SK-N-SH treated with all-trans-retinoic acid at 6 μM for 48 hours (cell line): ENCODE measurements at regions not wholly inside any gene's neighbourhood (a gene's known extent, or its start where the extent isn't known, plus 50 kb on each side); places are given as distances from the start of the nearest gene placed in this dataset.

Source experiments
- ATAC-seq: fragments of 200-7000 bp; cut with Tn5 transposase; 3 replicates; pipeline ENCODE4 v1.9.1; 2020; ENCODE audit warnings: mild to moderate bottlenecking, moderate library complexity
- ARNTL ChIP-seq: fragments of 450-650 bp; formaldehyde crosslinking; IDR thresholded peaks from 2 replicates; pipeline ENCODE4 v1.5.0; 2020; ENCODE audit warnings: low read depth, mild to moderate bottlenecking, moderate library complexity, borderline replicate concordance
- BACH2 ChIP-seq: fragments of 250-450 bp; sonication (Bioruptor Pico); IDR thresholded peaks from 2 replicates; pipeline ENCODE4 v1.9.0; 2021; ENCODE audit warnings: mild to moderate bottlenecking, borderline replicate concordance
- CSDC2 ChIP-seq: fragments of 250-450 bp; sonication (Bioruptor Pico); IDR thresholded peaks from 2 replicates; pipeline ENCODE4 v1.5.0; 2020; ENCODE audit warnings: mild to moderate bottlenecking, moderate library complexity
- ESRRG ChIP-seq: fragments of 250-450 bp; sonication (Bioruptor Pico); IDR thresholded peaks from 2 replicates; pipeline ENCODE4 v1.6.1; 2021; ENCODE audit warnings: mild to moderate bottlenecking
- GLIS3 ChIP-seq: fragments of 250-450 bp; sonication (Bioruptor Pico); IDR thresholded peaks from 2 replicates; pipeline ENCODE4 v1.5.0; 2020; ENCODE audit warnings: mild to moderate bottlenecking, moderate library complexity
- ISL1 ChIP-seq: fragments of 250-450 bp; sonication (Bioruptor Pico); IDR thresholded peaks from 2 replicates; pipeline ENCODE4 v2.1.2; 2022; ENCODE audit warnings: mild to moderate bottlenecking, moderate library complexity
- OSR1 ChIP-seq: fragments of 250-450 bp; sonication (Bioruptor Pico); IDR thresholded peaks from 2 replicates; pipeline ENCODE4 v1.8.0; 2022; ENCODE audit warnings: moderate library complexity, mild to moderate bottlenecking, inconsistent platforms
- PPARA ChIP-seq: fragments of 250-450 bp; sonication (Bioruptor Pico); IDR thresholded peaks from 2 replicates; pipeline ENCODE4 v1.5.0; 2020; ENCODE audit warnings: mild to moderate bottlenecking, borderline replicate concordance
- RARB ChIP-seq: fragments of 250-450 bp; sonication (Bioruptor Pico); IDR thresholded peaks from 2 replicates; pipeline ENCODE4 v1.8.0; 2021; ENCODE audit warnings: mild to moderate bottlenecking, moderate library complexity
- SNAI2 ChIP-seq: fragments of 250-450 bp; sonication (Bioruptor Pico); IDR thresholded peaks from 2 replicates; pipeline ENCODE4 v1.5.0; 2020; ENCODE audit warnings: mild to moderate bottlenecking, moderate library complexity
- TCF4 ChIP-seq: fragments of 250-450 bp; sonication (Bioruptor Pico); IDR thresholded peaks from 2 replicates; pipeline ENCODE4 v1.8.0; 2021; ENCODE audit warnings: mild to moderate bottlenecking, moderate library complexity, borderline replicate concordance
- TOX ChIP-seq: fragments of 250-450 bp; sonication (Bioruptor Pico); IDR thresholded peaks from 2 replicates; pipeline ENCODE4 v1.8.0; 2021; ENCODE audit warnings: mild to moderate bottlenecking, moderate library complexity, borderline replicate concordance
- ZC3H10 ChIP-seq: fragments of 250-450 bp; sonication (Bioruptor Pico); IDR thresholded peaks from 2 replicates; pipeline ENCODE4 v1.5.1; 2021; ENCODE audit warnings: mild to moderate bottlenecking, moderate library complexity
- ZFP3 ChIP-seq: fragments of 250-450 bp; sonication (Bioruptor Pico); IDR thresholded peaks from 2 replicates; pipeline ENCODE4 v1.5.0; 2020; ENCODE audit warnings: mild to moderate bottlenecking, moderate library complexity
- ZFP30 ChIP-seq: fragments of 450-650 bp; formaldehyde crosslinking; IDR thresholded peaks from 2 replicates; pipeline ENCODE4 v1.5.0; 2022; ENCODE audit warnings: mild to moderate bottlenecking, moderate library complexity
- ZNF565 ChIP-seq: fragments of 450-650 bp; formaldehyde crosslinking; conservative IDR thresholded peaks from 2 replicates; pipeline ENCODE4 v1.5.0; 2020; ENCODE audit warnings: low read depth, mild to moderate bottlenecking, moderate library complexity
- ZNF70 ChIP-seq: fragments of 450-650 bp; formaldehyde crosslinking; IDR thresholded peaks from 2 replicates; pipeline ENCODE4 v1.5.0; 2020; ENCODE audit warnings: mild to moderate bottlenecking, moderate library complexity
- ZNF8 ChIP-seq: fragments of 450-650 bp; formaldehyde crosslinking; IDR thresholded peaks from 2 replicates; pipeline ENCODE4 v1.5.0; 2020; ENCODE audit warnings: mild to moderate bottlenecking, moderate library complexity
- TF ChIP-seq, protein P1 (sequence below): fragments of 250-450 bp; sonication (Bioruptor Pico); IDR thresholded peaks from 2 replicates; pipeline ENCODE4 v1.5.1; 2021; ENCODE audit warnings: mild to moderate bottlenecking, moderate library complexity
- TF ChIP-seq, protein P2 (sequence below): fragments of 250-450 bp; sonication (Bioruptor Pico); IDR thresholded peaks from 2 replicates; pipeline ENCODE4 v1.5.1; 2020; ENCODE audit warnings: low read depth, mild to moderate bottlenecking, moderate library complexity
- TF ChIP-seq, protein P3 (sequence below): fragments of 250-450 bp; sonication (Bioruptor Pico); IDR thresholded peaks from 2 replicates; pipeline ENCODE4 v1.8.0; 2021; ENCODE audit warnings: low read depth, mild to moderate bottlenecking, moderate library complexity, borderline replicate concordance
- TF ChIP-seq, protein P4 (sequence below): fragments of 250-450 bp; sonication (Bioruptor Pico); IDR thresholded peaks from 2 replicates; pipeline ENCODE4 v1.5.0; 2020; ENCODE audit warnings: mild to moderate bottlenecking, moderate library complexity

DNA sequence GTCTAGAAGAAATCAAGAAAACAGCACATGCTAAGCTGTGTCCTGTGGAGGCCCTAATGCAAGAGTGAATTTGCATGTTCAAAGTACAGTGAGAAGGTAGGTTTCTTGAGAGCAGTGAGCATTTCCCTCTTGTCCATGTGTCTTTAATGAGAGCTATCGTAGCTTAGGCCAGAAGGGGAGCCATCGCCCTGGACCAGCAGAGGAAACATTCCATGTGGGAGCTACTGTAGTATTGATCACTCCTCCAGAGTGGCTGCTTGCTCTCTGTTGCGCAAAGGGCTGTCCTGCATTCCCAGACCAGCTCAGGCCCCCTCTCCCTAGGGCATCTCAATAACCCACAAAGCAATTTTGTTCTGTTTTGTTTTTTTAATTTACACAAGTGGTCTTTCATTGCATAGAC is 950.1 kb downstream of the CNTNAP5 start:
- no peak for ATAC-seq
- TF ChIP-seq ISL1 (no peak), ESRRG (CRISPR knock-in tag) (no peak), ZNF8 (CRISPR knock-in tag) (no peak), CSDC2 (no peak), RARB (CRISPR knock-in tag) (no peak), ZNF70 (CRISPR knock-in tag) (no peak), PPARA (CRISPR knock-in tag) (no peak), ZFP30 (no peak), SNAI2 (no peak), TCF4 (no peak), ZC3H10 (CRISPR knock-in tag) (no peak), OSR1 (CRISPR knock-in tag) (no peak), TOX (no peak), GLIS3 (no peak)
- TF ChIP-seq, protein P1, sequence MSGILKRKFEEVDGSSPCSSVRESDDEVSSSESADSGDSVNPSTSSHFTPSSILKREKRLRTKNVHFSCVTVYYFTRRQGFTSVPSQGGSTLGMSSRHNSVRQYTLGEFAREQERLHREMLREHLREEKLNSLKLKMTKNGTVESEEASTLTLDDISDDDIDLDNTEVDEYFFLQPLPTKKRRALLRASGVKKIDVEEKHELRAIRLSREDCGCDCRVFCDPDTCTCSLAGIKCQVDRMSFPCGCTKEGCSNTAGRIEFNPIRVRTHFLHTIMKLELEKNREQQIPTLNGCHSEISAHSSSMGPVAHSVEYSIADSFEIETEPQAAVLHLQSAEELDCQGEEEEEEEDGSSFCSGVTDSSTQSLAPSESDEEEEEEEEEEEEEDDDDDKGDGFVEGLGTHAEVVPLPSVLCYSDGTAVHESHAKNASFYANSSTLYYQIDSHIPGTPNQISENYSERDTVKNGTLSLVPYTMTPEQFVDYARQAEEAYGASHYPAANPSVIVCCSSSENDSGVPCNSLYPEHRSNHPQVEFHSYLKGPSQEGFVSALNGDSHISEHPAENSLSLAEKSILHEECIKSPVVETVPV: no peak
- TF ChIP-seq, protein P2, sequence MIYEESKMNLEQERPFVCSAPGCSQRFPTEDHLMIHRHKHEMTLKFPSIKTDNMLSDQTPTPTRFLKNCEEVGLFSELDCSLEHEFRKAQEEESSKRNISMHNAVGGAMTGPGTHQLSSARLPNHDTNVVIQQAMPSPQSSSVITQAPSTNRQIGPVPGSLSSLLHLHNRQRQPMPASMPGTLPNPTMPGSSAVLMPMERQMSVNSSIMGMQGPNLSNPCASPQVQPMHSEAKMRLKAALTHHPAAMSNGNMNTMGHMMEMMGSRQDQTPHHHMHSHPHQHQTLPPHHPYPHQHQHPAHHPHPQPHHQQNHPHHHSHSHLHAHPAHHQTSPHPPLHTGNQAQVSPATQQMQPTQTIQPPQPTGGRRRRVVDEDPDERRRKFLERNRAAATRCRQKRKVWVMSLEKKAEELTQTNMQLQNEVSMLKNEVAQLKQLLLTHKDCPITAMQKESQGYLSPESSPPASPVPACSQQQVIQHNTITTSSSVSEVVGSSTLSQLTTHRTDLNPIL (CRISPR knock-in tag): no peak
- TF ChIP-seq, protein P3, sequence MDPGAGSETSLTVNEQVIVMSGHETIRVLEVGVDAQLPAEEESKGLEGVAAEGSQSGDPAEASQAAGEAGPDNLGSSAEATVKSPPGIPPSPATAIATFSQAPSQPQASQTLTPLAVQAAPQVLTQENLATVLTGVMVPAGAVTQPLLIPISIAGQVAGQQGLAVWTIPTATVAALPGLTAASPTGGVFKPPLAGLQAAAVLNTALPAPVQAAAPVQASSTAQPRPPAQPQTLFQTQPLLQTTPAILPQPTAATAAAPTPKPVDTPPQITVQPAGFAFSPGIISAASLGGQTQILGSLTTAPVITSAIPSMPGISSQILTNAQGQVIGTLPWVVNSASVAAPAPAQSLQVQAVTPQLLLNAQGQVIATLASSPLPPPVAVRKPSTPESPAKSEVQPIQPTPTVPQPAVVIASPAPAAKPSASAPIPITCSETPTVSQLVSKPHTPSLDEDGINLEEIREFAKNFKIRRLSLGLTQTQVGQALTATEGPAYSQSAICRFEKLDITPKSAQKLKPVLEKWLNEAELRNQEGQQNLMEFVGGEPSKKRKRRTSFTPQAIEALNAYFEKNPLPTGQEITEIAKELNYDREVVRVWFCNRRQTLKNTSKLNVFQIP (CRISPR knock-in tag): no peak
- TF ChIP-seq, all 23 proteins: peak for 0

DNA sequence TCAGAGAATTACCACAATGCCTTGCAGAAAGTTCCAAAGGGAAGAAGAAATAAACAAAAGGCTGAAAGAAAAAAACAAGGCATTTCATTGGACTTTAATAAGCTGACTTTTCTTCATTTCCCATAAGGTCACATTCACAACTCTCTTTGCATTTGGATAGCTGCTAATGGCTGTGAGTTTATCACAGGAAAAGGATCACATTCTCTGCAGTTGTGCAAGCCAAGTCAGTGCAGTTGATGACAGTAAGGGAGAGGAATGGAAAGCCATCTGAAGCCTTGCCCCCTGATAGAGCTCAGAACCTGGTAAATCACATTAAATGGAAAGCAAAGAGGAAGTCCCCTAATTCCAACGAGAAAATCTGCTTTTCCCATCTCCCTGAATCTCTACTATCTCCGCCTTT is 950.6 kb downstream of the CNTNAP5 start:
- TF ChIP-seq, protein P3 (CRISPR knock-in tag): no peak
- TF ChIP-seq ESRRG (CRISPR knock-in tag) (no peak), ARNTL (no peak), ISL1 (no peak), ZNF565 (CRISPR knock-in tag) (no peak), RARB (CRISPR knock-in tag) (no peak), OSR1 (CRISPR knock-in tag) (no peak), ZC3H10 (CRISPR knock-in tag) (no peak), BACH2 (CRISPR knock-in tag) (no peak), ZFP30 (no peak), CSDC2 (no peak), SNAI2 (no peak), ZNF8 (CRISPR knock-in tag) (no peak), ZNF70 (CRISPR knock-in tag) (no peak), ZFP3 (CRISPR knock-in tag) (no peak)
- TF ChIP-seq, protein P2 (CRISPR knock-in tag): no peak
- TF ChIP-seq, protein P4, sequence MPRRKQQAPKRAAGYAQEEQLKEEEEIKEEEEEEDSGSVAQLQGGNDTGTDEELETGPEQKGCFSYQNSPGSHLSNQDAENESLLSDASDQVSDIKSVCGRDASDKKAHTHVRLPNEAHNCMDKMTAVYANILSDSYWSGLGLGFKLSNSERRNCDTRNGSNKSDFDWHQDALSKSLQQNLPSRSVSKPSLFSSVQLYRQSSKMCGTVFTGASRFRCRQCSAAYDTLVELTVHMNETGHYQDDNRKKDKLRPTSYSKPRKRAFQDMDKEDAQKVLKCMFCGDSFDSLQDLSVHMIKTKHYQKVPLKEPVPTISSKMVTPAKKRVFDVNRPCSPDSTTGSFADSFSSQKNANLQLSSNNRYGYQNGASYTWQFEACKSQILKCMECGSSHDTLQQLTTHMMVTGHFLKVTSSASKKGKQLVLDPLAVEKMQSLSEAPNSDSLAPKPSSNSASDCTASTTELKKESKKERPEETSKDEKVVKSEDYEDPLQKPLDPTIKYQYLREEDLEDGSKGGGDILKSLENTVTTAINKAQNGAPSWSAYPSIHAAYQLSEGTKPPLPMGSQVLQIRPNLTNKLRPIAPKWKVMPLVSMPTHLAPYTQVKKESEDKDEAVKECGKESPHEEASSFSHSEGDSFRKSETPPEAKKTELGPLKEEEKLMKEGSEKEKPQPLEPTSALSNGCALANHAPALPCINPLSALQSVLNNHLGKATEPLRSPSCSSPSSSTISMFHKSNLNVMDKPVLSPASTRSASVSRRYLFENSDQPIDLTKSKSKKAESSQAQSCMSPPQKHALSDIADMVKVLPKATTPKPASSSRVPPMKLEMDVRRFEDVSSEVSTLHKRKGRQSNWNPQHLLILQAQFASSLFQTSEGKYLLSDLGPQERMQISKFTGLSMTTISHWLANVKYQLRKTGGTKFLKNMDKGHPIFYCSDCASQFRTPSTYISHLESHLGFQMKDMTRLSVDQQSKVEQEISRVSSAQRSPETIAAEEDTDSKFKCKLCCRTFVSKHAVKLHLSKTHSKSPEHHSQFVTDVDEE (CRISPR knock-in tag): no peak
- TF ChIP-seq, protein P1: no peak
- no peak for ATAC-seq
